Omental fat pad (tissue), 3 donors: ENCODE measurements at regions not wholly inside any gene's neighbourhood (a gene's known extent, or its start where the extent isn't known, plus 50 kb on each side); places are given as distances from the start of the nearest gene placed in this dataset.

Source experiments
- ATAC-seq: fragments of 150-250 bp; one replicate; pipeline ENCODE4 v1.9.1; 2016; ENCODE audit warnings: mild to moderate bottlenecking, moderate library complexity; ENCODE audit not compliant: low FRiP score
- DNase-seq: peaks from one replicate; pipeline ENCODE4 v3.0.0-alpha.2; 2019; ENCODE audit warnings: low spot score
- CTCF ChIP-seq, 3 donors: fragments of 450-650 bp; IDR thresholded peaks; one replicate each; pipeline ENCODE4 v1.5.1; 2016 to 2017; ENCODE audit warnings: antibody characterized with exemption in 3 of 3, mild to moderate bottlenecking in 3 of 3, moderate library complexity in 2 of 3

- DNase-seq (no peak), ATAC-seq (no peak)
- no peak for TF ChIP-seq CTCF (IDR thresholded peaks at IDR 0.05)
Observed at GRCh38 chr1:244176201-244176600, 125.1 kb downstream of the ZBTB18 start.

GRCh38 chr1:244180256-244180655 is 129.2 kb downstream of the ZBTB18 start:
- no peak for TF ChIP-seq CTCF (IDR thresholded peaks at IDR 0.05)
- no peak for DNase-seq
- ATAC-seq = no peak

GRCh38 chr1:244181867-244182266 is 130.8 kb downstream of the ZBTB18 start:
- ATAC-seq = no peak
- no peak for DNase-seq
- no peak for TF ChIP-seq CTCF (IDR thresholded peaks at IDR 0.05)

GRCh38 chr1:244183037-244183436 is 132.0 kb downstream of the ZBTB18 start:
- no peak for TF ChIP-seq CTCF (IDR thresholded peaks at IDR 0.05)
- DNase-seq = no peak
- ATAC-seq = no peak

- ATAC-seq (no peak), DNase-seq (no peak)
- TF ChIP-seq CTCF (IDR thresholded peaks at IDR 0.05) = no peak
Observed at GRCh38 chr1:244186372-244186771, 135.3 kb downstream of the ZBTB18 start.

- no peak for ATAC-seq
- DNase-seq = no peak
- TF ChIP-seq CTCF (IDR thresholded peaks at IDR 0.05) = no peak
Observed at GRCh38 chr1:244187310-244187709, 136.2 kb downstream of the ZBTB18 start.

GRCh38 chr1:244191581-244191980 is 140.5 kb downstream of the ZBTB18 start:
- DNase-seq = no peak
- no peak for TF ChIP-seq CTCF (IDR thresholded peaks at IDR 0.05)
- ATAC-seq = no peak
